NB4 (cell line): ENCODE measurements at regions not wholly inside any gene's neighbourhood (a gene's known extent, or its start where the extent isn't known, plus 50 kb on each side); places are given as distances from the start of the nearest gene placed in this dataset.

ENCODE experiments used
- DNase-seq: peaks from one replicate; pipeline ENCODE4 v3.0.0; 2010; ENCODE audit warnings: low read depth
- H3K4me3 ChIP-seq: one replicate; pipeline ENCODE4 v1.5.1; 2011; ENCODE audit warnings: mild to moderate bottlenecking, low read depth, low read length, moderate library complexity
- CTCF ChIP-seq: IDR thresholded peaks from one replicate; pipeline ENCODE4 v1.5.1; 2012; ENCODE audit warnings: low read depth, low read length
- MAX ChIP-seq: IDR thresholded peaks from 2 replicates; pipeline ENCODE4 v1.6.1; 2011; ENCODE audit warnings: low read depth, low read length
- MYC ChIP-seq: IDR thresholded peaks from 2 replicates; pipeline ENCODE4 v1.6.1; 2011; ENCODE audit warnings: low read depth, low read length
- POLR2A ChIP-seq: IDR thresholded peaks from 2 replicates; pipeline ENCODE4 v1.6.1; 2011; ENCODE audit warnings: mild to moderate bottlenecking; ENCODE audit not compliant: insufficient read length; ENCODE audit errors: extremely low read depth

GRCh38 chr1:221162352-221162751 is 283.1 kb downstream of the HLX start:
- no peak for DNase-seq
- H3K4me3 ChIP-seq = no peak overlapping the region
- no peak for TF ChIP-seq CTCF
- no peak for TF ChIP-seq POLR2A
- no peak for TF ChIP-seq MYC
- TF ChIP-seq MAX = no peak

GRCh38 chr1:221162939-221163338 is 283.7 kb downstream of the HLX start:
- TF ChIP-seq MYC = no peak
- no peak for TF ChIP-seq MAX
- no peak for TF ChIP-seq POLR2A
- no peak for TF ChIP-seq CTCF
- no peak for DNase-seq
- H3K4me3 ChIP-seq = no peak overlapping the region

- no peak overlapping the region for H3K4me3 ChIP-seq
- TF ChIP-seq MAX (no peak), POLR2A (no peak), CTCF (no peak), MYC (no peak)
- DNase-seq = no peak
Observed at GRCh38 chr1:221164029-221164428, 284.8 kb downstream of the HLX start.

- no peak for DNase-seq
- H3K4me3 ChIP-seq = no peak overlapping the region
- no peak for TF ChIP-seq POLR2A
- TF ChIP-seq MAX = no peak
- TF ChIP-seq MYC = no peak
- no peak for TF ChIP-seq CTCF
Observed at GRCh38 chr1:221164951-221165838, 286.0 kb downstream of the HLX start.

- TF ChIP-seq CTCF (no peak), POLR2A (no peak), MAX (no peak), MYC (no peak)
- DNase-seq = no peak
- no peak overlapping the region for H3K4me3 ChIP-seq
Observed at GRCh38 chr1:221165839-221166500, 286.7 kb downstream of the HLX start.
